HG02973 (cell line): ENCODE measurements at regions not wholly inside any gene's neighbourhood (a gene's known extent, or its start where the extent isn't known, plus 50 kb on each side); places are given as distances from the start of the nearest gene placed in this dataset.

Experiments used
- ATAC-seq: cut with Tn5 transposase; IDR thresholded peaks from one replicate; pipeline ENCODE4 v1.9.1; 2021; ENCODE audit warnings: moderate library complexity; ENCODE audit not compliant: unreplicated experiment

DNA sequence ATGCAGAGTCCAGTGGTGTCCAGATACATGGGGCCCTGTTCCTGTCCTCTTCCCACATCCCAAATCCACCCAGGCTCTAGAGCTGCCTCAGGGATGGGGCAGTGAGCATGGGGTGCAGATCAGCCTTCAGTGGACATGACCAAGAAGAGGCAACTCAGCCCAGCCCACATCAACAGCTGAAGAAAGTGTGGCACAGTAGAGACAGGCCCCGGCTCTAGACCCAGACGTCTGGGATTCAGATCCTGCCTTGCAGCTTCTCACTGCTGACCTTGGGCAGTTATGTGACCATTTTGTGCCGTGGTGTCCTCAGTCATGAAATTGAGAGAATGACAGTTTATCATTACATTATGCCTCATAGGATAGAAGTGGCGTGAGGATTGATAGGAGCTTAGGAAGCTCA is 54.6 kb upstream of the CST7 start:
- ATAC-seq = no peak

DNA sequence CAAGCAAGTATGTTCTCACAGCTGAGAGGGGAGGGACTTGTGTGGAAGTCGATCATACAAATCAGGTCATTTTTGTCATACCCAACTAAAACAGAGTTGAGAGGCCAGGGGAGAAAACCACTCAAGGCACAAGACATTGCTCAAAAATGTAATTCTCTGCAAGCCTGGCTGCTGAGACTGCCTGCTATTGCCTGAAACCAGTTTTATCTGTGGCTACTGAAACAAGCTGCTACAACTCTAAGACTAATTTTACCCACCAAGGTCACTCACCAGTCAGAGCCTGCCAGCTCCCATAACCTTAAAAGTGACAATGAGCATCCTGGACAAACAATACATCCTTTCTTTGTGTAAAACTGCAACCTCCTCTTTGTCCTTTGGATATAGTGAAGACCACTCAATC is 54.1 kb upstream of the CST7 start:
- ATAC-seq = no peak

DNA sequence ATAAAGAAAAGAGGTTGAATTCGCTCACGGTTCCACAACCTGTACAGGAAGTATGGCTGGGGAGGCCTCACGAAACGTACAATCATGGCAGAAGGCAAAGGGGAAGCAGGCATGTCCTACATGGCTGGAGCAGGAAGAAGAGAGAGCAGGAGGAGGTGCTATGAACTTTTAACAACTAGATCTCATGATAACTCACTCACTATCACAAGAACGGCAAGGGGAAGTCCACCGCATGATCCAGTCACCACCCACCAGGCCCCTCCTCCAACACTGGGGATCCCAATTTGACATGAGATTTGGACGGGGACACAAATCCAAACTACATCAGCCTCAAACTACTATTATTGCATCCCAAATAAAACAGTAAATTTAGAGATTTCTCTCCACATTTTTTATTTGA is 53.6 kb upstream of the CST7 start:
- ATAC-seq = no peak

DNA sequence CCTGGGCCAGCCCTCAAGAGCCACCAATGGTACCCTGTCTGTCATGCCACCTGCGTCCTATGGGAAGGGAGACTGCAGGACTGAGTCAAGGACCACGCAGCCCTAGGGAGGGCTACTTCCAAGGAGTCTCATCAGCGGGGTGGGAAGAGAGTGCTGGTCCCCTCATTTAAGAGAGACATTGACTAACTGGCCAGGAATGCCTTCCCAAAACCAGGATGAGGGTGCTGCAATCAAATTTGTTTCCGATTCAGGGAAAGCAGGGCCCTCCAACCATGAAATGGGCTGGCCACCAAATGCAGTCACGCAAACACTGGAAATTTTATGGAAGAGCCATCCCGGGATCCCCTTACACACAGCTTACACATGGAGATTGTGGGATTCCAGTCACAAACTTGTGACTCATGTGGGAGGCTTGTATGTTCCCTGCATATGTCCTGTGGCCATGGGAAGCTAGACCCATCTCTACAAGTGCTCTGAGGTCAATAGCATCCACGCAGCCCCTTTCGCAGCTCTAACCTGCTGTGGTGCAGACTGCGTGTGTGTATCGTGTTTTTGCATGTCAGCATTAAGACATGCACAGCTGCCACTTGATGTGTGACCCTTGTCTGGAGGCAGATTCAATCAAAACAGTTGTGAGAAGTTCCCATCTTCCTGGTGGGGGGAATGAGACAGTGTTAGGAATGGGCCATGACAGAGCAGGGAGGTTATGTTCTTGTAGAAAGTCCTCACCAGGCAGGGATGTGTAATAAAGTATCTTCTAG is 53.0 kb upstream of the CST7 start:
- ATAC-seq = no peak

DNA sequence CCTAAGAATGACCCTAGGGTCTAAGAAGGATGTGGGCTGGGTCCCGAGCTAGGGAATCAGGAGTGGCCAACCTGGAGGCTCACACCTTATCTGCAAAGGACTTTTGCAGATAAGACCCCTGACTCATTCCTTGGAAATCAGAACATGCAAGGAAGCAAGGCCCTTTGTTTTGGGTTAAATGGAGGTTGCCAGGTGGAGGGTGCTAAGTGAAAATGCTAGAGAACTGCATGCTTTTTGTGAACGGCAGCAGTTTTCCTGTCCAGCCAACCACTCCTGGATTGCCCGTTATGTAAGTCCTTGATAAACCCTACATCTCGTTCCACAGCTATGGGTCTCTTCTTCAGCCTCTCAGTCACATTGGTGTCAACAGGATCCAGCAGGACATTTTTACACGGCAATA is 52.1 kb upstream of the CST7 start:
- ATAC-seq = no peak

DNA sequence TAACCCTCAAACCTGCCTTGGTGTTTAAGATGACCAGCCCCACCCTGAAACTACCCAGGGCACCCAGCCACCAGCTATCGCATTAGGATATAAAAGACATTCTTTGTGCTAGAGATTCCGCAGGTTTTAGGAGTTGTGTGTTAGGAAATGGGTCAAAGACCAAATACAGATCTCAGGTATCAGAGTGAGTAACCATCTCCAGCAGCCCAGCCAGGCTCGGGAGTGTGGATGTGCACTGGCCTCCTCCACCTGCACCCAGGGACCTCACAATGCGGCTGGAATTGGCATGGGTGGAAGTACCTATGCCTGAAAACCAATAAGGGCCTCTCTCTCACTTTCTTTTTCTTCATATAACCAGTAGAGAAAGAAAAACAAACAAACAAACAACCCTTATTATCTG is 51.1 kb upstream of the CST7 start:
- ATAC-seq = no peak

DNA sequence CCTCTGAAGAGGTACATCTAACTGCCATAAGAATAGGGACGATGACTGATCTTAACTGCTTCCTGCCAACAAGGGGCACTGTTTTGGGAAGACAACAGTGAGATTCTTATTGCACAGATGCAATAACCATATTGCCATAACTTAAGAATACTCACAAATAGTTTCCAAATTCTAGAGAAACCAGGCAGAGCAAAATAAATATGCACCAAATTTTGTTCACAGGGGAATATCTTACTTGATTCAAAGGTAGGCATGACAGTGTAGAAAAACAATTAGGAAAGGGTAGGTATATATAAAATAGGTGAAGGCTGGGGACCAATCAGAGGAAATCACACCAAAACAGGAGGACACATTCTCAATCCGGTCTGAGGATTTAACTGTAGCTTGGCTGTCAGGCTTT is 49.9 kb upstream of the CST7 start:
- no peak for ATAC-seq
